PC-3 (cell line): ENCODE measurements at regions not wholly inside any gene's neighbourhood (a gene's known extent, or its start where the extent isn't known, plus 50 kb on each side); places are given as distances from the start of the nearest gene placed in this dataset.

Experiments used
- ATAC-seq: fragments of 200-7000 bp; cut with Tn5 transposase; 2 replicates; pipeline ENCODE4 v1.9.1; 2020; ENCODE audit warnings: mild to moderate bottlenecking, moderate library complexity
- BruUV-seq: library from RNA; stranded (reverse); fragments of 400-500 nt; replicated peaks from 2 replicates; lab custom pipeline; 2021; lab: Mats Ljungman, UMichigan
- CTCF ChIA-PET: fragments of 300-600 bp; sonication (Branson Sonifier 250); formaldehyde crosslinking; loops from one replicate; lab custom pipeline; 2022; ENCODE audit warnings: antibody characterized with exemption; lab: Charles Lee
- POLR2A ChIA-PET: fragments of 300-600 bp; sonication (Branson Sonifier 250); formaldehyde crosslinking; loops from one replicate; lab custom pipeline; 2022; ENCODE audit warnings: antibody characterized with exemption; ENCODE audit not compliant: unreplicated experiment; lab: Charles Lee
- DNase-seq: peaks from one replicate; pipeline ENCODE4 v3.0.0-alpha.2; 2015
- H2AFZ ChIP-seq: fragments of 300-600 bp; sonication (generic); 2 replicates; pipeline ENCODE4 v1.6.0; 2016; ENCODE audit warnings: antibody characterized with exemption, low read length
- H3F3A ChIP-seq: fragments of 300-600 bp; sonication (generic); one replicate; pipeline ENCODE4 v1.6.0; 2017; ENCODE audit warnings: antibody characterized with exemption, low read length, control low read depth, mild to moderate bottlenecking; ENCODE audit not compliant: unreplicated experiment
- H3K27ac ChIP-seq: fragments of 300-600 bp; sonication (generic); 2 replicates; pipeline ENCODE4 v1.5.1; 2016; ENCODE audit warnings: mild to moderate bottlenecking, low read length
- H3K27me3 ChIP-seq: fragments of 300-600 bp; sonication (generic); 2 replicates; pipeline ENCODE4 v1.6.1; 2016; ENCODE audit warnings: low read length, mixed read lengths
- H3K36me3 ChIP-seq: fragments of 300-600 bp; sonication (generic); 2 replicates; pipeline ENCODE4 v1.6.1; 2016; ENCODE audit warnings: low read depth, mixed run types, low read length, mixed read lengths
- H3K4me1 ChIP-seq: fragments of 300-600 bp; sonication (generic); 2 replicates; pipeline ENCODE4 v1.5.1; 2016; ENCODE audit warnings: low read length; ENCODE audit not compliant: insufficient read depth
- H3K4me2 ChIP-seq: fragments of 300-600 bp; sonication (generic); 2 replicates; pipeline ENCODE4 v1.6.0; 2016; ENCODE audit warnings: low read length
- H3K4me3 ChIP-seq: fragments of 300-600 bp; sonication (generic); 2 replicates; pipeline ENCODE4 v1.5.1; 2016; ENCODE audit warnings: mild to moderate bottlenecking, low read length, mixed read lengths
- H3K79me2 ChIP-seq: fragments of 300-600 bp; sonication (generic); 2 replicates; pipeline ENCODE4 v1.6.1; 2017; ENCODE audit warnings: low read length, mixed read lengths
- H3K9ac ChIP-seq: fragments of 300-600 bp; sonication (generic); 2 replicates; pipeline ENCODE4 v1.6.0; 2016; ENCODE audit warnings: mild to moderate bottlenecking, low read length
- H3K9me2 ChIP-seq: fragments of 300-600 bp; sonication (generic); replicated peaks from 2 replicates; pipeline ENCODE4 v1.6.1; 2016; ENCODE audit warnings: mixed run types, low read length, mixed read lengths
- H3K9me3 ChIP-seq: fragments of 300-600 bp; sonication (generic); 2 replicates; pipeline ENCODE4 v1.6.1; 2016; ENCODE audit warnings: low read length, mixed read lengths
- H4K20me1 ChIP-seq: fragments of 300-600 bp; sonication (generic); 2 replicates; pipeline ENCODE4 v1.6.1; 2016; ENCODE audit warnings: low read length, mixed read lengths
- EZH2 ChIP-seq: fragments of 300-600 bp; sonication (generic); IDR thresholded peaks from one replicate; pipeline ENCODE4 v1.6.1; 2017; ENCODE audit warnings: antibody characterized with exemption, mild to moderate bottlenecking, low read length; ENCODE audit not compliant: unreplicated experiment
- EZH2phosphoT487 ChIP-seq: fragments of 300-600 bp; sonication (generic); IDR thresholded peaks from 2 replicates; pipeline ENCODE4 v1.6.1; 2018; ENCODE audit warnings: mild to moderate bottlenecking, antibody characterized with exemption, low read length, borderline replicate concordance
- intact Hi-C: fragments of 100-400 bp; cut with micrococcal nuclease; formaldehyde crosslinking; loops from 2 replicates; pipeline ENCODE4 v1.9.0; 2023
- TF ChIP-seq, protein P1 (sequence below): fragments of 300-600 bp; sonication (generic); conservative IDR thresholded peaks from 2 replicates; pipeline ENCODE4 v1.5.1; 2017; ENCODE audit warnings: antibody characterized with exemption, low read depth, mild to moderate bottlenecking, low read length

DNA sequence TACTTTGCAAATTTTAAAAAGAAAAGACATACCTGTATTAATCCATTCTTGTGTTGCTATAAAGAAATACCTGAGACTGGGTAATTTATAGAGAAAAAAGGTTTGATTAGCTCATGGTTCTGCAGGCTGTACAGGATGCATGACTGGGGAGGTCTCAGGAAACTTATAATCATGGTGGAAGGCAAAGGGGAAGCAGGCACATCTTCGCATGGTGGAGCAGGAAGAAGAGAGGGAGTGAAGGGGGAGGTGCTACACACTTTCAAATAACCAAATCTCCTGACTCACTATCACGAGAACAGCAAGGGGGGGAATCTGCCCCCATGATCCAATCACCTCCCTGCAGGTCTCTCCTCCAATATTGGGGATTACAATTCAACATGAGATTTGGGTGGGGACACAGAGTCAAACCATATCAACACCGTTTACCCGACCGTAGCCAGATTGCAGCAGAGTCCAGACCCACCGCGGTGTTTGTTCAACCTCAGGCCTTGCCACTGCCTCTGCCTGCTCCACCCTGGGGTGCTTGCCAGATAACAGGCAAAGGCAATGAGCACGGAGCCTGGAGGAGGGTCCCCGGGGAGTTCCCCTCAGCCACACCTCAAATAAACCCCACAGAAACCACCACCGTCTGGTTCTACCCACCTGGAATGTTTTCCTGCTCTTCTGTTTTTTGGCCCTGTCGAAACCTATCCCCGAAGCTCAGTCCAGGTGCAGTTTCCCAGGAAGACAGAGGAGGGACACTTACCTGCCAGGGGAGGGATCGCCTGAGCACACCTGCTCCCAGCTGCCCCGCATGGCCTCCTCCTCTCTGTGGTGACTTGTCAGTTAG, 142.2 kb upstream of the AFDN start:
- Histone ChIP-seq H3K9ac (no peak overlapping the region), H3K36me3 (no peaks in the 10 kb centered on the region), H3K27ac (no peak overlapping the region), H3K9me3 (no peaks in the 10 kb centered on the region), H3K4me1 (peaks cover 17% of the 10 kb centered on the region), H3K27me3 (0 out of 2 replicates have a peak, but pooled peaks cover 4% of the 10 kb centered on the region), H3K9me2 (no peaks in the 10 kb centered on the region), H2AFZ (no peak overlapping the region), H4K20me1 (no peaks in the 10 kb centered on the region), H3K79me2 (no peaks in the 10 kb centered on the region), H3F3A (no peaks in the 10 kb centered on the region), H3K4me3 (no peak overlapping the region), H3K4me2 (no peak overlapping the region)
- DNase-seq (no peak), ATAC-seq (no peak)
- TF ChIP-seq, protein P1, sequence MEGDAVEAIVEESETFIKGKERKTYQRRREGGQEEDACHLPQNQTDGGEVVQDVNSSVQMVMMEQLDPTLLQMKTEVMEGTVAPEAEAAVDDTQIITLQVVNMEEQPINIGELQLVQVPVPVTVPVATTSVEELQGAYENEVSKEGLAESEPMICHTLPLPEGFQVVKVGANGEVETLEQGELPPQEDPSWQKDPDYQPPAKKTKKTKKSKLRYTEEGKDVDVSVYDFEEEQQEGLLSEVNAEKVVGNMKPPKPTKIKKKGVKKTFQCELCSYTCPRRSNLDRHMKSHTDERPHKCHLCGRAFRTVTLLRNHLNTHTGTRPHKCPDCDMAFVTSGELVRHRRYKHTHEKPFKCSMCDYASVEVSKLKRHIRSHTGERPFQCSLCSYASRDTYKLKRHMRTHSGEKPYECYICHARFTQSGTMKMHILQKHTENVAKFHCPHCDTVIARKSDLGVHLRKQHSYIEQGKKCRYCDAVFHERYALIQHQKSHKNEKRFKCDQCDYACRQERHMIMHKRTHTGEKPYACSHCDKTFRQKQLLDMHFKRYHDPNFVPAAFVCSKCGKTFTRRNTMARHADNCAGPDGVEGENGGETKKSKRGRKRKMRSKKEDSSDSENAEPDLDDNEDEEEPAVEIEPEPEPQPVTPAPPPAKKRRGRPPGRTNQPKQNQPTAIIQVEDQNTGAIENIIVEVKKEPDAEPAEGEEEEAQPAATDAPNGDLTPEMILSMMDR, result no peak
- TF ChIP-seq EZH2phosphoT487 (no peak), EZH2 (no peak)
- CTCF ChIA-PET, result no interaction called here
- BruUV-seq, result no TSS peak
- POLR2A ChIA-PET, result no interaction called here
- intact Hi-C loops, result no loop called here

DNA sequence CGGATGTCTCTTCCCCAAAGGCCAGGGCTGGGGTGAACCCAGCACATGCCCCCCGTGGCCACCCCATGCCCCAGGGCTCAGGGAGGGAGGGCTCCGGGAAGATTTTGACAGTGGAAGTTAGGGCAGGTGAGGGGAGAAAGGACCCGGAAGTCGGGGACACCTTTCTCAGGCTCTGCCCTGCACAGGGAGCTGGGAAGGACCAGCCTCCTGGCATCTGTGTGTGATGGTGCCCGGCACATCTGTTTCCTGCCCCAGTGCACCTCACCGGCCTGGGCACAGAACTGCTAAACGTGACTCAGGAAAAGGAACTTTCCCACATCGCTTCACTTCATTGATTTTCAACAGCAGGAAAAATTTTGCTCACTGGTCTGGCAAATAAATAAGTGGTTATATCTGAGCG, 141.1 kb upstream of the AFDN start:
- POLR2A ChIA-PET, result no interaction called here
- H3K9me3 ChIP-seq, result no peaks in the 10 kb centered on the region
- no peaks in the 10 kb centered on the region for H3K27me3 ChIP-seq
- H3K9ac ChIP-seq, result no peak overlapping the region
- H2AFZ ChIP-seq, result no peak overlapping the region
- H3K4me1 ChIP-seq, result peaks cover 17% of the 10 kb centered on the region
- no peaks in the 10 kb centered on the region for H3F3A ChIP-seq
- TF ChIP-seq EZH2 (no peak), EZH2phosphoT487 (no peak)
- TF ChIP-seq, protein P1, result no peak
- H4K20me1 ChIP-seq, result no peaks in the 10 kb centered on the region
- H3K27ac ChIP-seq, result no peak overlapping the region
- no peaks in the 10 kb centered on the region for H3K9me2 ChIP-seq
- H3K4me2 ChIP-seq, result no peak overlapping the region
- ATAC-seq (no peak), DNase-seq (no peak)
- H3K36me3 ChIP-seq, result no peaks in the 10 kb centered on the region
- H3K79me2 ChIP-seq, result no peaks in the 10 kb centered on the region
- no peak overlapping the region for H3K4me3 ChIP-seq
- BruUV-seq, result no TSS peak
- intact Hi-C loops, result no loop called here
- CTCF ChIA-PET, result no interaction called here

DNA sequence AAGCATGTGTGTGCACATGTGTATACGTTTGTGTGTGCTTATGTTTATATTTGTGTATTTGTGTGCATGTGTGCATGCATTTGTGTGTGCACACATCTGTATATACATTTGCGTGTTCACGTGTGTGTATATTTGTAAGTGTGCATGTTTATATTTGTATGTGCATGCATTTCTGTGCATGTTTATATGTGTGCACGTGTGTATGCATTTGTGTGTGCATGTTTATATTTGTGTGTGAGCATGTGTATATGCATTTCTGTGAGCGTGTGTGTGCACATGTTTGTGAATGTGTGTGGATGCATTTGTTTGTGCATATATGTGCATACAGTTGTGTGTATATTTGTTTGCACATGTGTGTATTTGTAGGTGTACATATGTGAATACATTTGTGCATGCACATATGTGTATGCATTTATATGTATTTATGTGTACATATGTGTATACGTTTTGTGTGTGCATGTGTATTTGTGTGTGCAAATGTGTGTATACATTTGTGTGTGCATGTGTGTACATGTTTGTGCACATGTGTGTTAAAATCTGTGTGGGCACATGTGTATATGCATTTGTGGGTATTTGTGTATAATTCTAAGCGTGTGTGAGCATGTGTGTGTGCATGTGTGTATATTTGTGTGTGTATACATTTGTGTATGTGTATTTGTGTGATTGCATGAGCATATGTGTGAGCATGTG, 140.4 kb upstream of the AFDN start:
- TF ChIP-seq, protein P1, result no peak
- TF ChIP-seq EZH2 (no peak), EZH2phosphoT487 (no peak)
- Histone ChIP-seq H3K4me3 (no peak overlapping the region), H2AFZ (no peak overlapping the region), H3K36me3 (no peaks in the 10 kb centered on the region), H3K27me3 (no peaks in the 10 kb centered on the region), H3K79me2 (no peaks in the 10 kb centered on the region), H3K4me2 (no peak overlapping the region), H3K9me2 (no peaks in the 10 kb centered on the region), H4K20me1 (no peaks in the 10 kb centered on the region), H3K27ac (no peak overlapping the region), H3K9ac (no peak overlapping the region), H3F3A (no peaks in the 10 kb centered on the region), H3K9me3 (no peaks in the 10 kb centered on the region), H3K4me1 (peaks cover 17% of the 10 kb centered on the region)
- ChIA-PET POLR2A (no interaction called here), CTCF (no interaction called here)
- intact Hi-C loops, result no loop called here
- DNase-seq (no peak), ATAC-seq (no peak)
- no TSS peak for BruUV-seq
